GM18517 (cell line): ENCODE measurements at regions not wholly inside any gene's neighbourhood (a gene's known extent, or its start where the extent isn't known, plus 50 kb on each side); places are given as distances from the start of the nearest gene placed in this dataset.

Source experiments
- ATAC-seq: cut with Tn5 transposase; IDR thresholded peaks from one replicate; pipeline ENCODE4 v1.9.1; 2021; ENCODE audit warnings: mild to moderate bottlenecking, moderate library complexity; ENCODE audit not compliant: unreplicated experiment

- ATAC-seq, result no peak
These were observed 150.7 kb upstream of the SFRP2 start for GRCh38 chr4:153939570-153939969.

DNA sequence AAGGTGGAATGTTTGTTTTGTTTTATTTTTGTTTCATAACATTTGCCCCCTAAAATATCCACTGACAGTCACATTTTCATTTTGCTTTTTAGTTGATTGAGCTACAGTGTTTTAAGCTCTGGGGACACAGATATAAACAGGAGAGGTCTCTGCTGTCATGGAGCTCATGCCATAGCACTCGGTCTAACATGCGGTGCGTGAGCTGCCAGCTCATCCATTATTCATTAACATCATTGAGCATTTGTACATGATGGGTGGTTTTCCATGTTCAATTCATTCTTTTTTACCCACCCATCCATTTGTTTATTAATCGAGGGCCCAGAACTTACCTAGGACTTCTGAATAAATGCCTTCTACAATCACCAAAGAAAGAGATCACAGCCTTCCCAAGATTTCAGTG lies 150.1 kb upstream of the SFRP2 start:
- ATAC-seq, result no peak

DNA sequence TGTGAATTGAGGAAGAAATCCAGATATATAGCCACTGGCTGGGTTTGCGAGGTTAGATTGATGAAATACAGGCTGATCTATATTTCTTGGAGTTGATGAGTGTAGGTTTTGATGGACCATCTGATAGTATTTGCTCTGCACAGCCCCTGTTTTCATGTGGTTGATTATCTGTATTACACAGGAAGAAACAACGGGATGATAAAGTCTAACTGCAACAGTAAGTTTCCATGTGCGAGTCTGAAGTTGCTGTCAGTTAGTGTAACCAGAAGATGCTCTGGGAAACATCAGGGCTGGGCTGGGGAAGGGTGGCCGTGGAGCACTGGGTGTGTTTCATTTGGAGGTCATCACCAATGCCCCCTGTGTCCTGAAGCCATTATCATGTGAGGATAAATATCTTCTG lies 148.4 kb upstream of the SFRP2 start:
- no peak for ATAC-seq

- no peak for ATAC-seq
These were observed 147.2 kb upstream of the SFRP2 start for GRCh38 chr4:153936121-153936520.

DNA sequence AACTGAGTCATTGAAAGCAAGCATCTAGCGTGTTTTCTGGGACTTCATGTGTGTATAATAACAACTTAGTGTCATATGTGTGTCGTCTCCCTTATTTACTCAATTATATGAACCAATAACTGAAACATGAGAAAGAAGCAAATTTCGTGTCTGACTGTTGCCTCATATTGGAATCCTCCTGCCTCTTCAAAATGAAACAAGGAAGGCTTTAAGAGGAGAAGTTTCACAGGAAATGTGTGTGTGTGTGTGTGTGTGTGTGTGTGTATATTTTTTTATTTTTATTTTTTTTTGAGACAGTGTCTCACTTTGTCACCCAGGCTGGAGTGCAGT lies 145.8 kb upstream of the SFRP2 start:
- ATAC-seq, result no peak

DNA sequence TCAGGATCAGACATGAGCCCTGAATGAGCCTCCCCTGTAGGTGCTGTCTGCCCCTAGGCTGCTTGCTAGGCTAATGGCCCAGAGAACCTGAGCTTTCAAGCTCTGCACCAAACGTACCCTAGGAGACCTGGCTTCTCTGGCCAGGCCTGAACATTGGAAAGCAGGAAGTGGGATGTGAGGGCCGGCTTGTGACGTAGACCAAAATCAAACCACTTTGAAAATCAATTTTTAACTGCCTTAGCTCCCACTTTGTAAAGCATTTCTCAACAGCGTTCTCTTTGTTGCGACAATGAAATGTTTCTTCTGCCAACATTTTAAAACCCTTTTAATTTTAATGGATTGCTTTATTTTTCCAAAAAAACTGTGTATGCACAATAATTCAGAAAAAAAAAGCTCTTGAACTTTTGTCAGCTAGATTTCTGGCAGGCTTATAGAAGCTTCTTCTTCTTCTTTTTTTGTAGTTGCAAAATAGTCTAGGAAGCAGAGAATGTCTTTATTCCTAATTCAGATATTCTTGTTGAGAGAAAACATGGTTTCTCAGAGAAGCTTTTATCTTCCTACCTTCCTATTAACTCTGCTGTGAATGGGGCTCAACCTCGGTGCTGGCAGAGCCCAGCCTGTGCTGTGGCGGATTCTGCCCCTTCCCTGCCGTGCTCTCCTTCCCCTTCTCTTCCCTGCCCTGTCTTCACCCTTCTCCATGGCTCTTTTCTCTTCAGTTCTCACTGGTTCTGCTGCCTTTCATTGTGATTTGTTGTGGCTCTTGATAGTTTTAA lies 145.2 kb upstream of the SFRP2 start:
- no peak for ATAC-seq

- no peak for ATAC-seq
These were observed 142.9 kb upstream of the SFRP2 start for GRCh38 chr4:153931804-153932203.

- ATAC-seq, result no peak
These were observed 140.8 kb upstream of the SFRP2 start for GRCh38 chr4:153929675-153930074.

GRCh38 chr4:153927451-153927850 lies 138.6 kb upstream of the SFRP2 start:
- ATAC-seq, result no peak

GRCh38 chr4:153922148-153922547 lies 133.3 kb upstream of the SFRP2 start:
- no peak for ATAC-seq

- ATAC-seq, result no peak
These were observed 130.8 kb upstream of the SFRP2 start for GRCh38 chr4:153919667-153920066.

- ATAC-seq, result peak; percentile 96
These were observed 127.4 kb upstream of the SFRP2 start for GRCh38 chr4:153916273-153916755.

DNA sequence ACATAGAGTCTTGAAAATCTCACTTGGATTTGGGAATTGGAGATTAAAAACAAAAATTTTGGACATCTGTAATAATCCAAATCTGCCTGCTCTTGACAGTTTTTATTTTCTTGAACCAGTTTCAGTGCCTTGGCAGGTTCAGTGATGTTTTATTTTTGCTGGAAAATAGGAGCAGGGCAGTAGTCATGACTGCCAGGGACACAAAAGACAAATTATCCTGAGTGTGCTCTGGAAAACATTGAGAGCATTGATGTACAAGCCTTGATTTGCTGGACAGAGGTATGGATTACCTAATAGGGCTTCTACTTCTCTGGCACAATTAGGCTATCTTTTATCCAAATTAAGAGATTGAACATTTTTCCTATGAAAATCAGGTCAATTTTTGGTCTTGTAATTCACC lies 123.4 kb upstream of the SFRP2 start:
- no peak for ATAC-seq

- no peak for ATAC-seq
These were observed 120.8 kb upstream of the SFRP2 start for GRCh38 chr4:153909672-153910071.

DNA sequence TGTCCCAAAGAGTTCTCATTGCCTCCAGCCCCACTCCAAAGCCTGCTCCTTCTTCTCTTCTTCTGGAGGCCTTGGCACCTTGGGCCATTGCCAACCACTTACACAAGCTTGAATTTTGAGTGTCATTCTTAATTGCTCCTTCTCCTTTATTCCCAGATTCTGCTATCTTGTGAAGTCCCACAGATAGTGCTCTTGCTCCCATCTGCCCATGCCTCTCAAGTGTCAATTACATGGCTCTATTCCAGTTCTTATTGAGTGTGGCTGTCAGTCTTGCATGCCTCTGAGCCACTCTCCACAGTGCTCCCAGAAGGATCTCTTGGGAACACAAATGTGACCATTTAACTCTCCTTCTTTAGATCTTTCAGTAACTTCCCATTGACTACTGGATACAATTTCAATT lies 117.3 kb upstream of the SFRP2 start:
- ATAC-seq, result no peak

DNA sequence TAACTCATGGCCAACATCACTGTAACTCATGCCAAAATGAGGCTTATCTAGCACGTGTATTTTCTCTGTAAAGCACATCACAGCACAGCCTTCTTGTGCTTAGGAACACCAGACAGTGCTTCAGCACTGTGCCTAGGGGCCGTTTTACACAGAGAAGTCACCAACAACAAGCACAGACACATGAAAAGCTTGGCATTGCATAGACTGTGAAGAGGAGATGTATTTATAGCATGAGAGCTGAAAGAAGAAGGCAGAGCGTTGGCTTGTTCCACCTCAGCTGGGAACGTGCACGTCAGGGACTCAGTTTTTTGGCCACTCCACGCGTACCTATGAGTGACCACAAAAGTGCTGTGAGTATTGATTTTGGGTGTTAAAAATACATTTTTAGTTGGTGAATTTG lies 116.3 kb upstream of the SFRP2 start:
- no peak for ATAC-seq

GRCh38 chr4:153904011-153904410 lies 115.1 kb upstream of the SFRP2 start:
- ATAC-seq, result no peak

GRCh38 chr4:153901220-153901619 lies 112.3 kb upstream of the SFRP2 start:
- no peak for ATAC-seq

DNA sequence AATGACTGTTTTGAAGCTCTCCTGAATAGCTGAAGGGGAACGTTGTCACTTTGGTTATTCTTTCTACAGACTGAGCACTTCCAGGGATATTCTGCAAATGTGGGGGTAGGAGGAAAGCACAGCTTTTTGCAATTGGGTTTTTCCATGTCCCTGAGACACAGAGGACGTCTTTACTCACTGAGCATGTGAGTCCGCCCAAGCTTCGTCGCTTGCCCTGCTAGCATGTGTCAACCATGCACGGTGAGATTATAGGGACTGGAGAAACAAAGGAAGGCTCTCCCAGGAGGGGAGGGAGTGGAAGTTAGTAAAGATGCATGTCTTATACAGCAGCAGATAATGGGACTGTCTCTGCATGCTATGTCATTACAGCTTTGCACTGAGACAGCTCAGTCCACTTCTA lies 111.5 kb upstream of the SFRP2 start:
- ATAC-seq, result no peak

GRCh38 chr4:153890761-153891160 lies 101.9 kb upstream of the SFRP2 start:
- ATAC-seq, result no peak

DNA sequence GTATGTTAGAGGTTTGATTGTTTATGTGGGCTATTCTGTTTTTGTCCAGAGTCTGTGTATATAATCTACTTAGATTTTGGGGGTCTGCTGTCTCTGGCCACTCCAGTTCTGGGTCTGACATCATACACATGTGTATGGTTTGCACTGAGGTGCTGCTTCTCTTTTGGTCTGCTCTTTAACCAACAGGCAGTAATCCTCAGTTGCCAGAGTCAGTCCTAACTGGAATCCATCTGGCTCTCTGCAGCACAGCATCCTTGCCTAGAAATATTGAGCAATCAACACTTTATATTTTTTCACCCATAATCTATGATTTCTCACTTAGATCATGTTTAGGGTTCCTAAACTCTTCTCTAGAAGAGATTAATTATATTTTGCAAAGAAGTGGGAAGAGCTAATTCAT lies 98.3 kb upstream of the SFRP2 start:
- no peak for ATAC-seq

DNA sequence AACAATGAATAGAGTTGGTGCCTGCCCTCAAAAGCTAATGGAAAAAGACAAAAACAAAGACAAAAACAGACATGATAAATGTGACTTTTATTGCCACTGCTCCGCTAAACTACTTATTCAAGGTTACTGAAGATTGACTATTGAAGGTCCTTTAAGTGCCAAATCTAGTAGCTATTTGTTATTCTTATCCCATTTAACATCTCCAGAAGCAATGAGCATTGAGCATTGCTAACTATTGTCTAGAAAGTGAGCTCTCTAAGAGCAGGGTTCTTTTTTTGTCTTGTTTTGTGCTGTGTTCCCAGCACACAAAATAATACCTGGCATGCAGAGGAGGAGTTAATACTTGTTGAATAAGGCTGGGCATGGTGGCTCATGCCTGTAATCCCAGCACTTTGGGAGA lies 95.4 kb upstream of the SFRP2 start:
- ATAC-seq, result no peak

DNA sequence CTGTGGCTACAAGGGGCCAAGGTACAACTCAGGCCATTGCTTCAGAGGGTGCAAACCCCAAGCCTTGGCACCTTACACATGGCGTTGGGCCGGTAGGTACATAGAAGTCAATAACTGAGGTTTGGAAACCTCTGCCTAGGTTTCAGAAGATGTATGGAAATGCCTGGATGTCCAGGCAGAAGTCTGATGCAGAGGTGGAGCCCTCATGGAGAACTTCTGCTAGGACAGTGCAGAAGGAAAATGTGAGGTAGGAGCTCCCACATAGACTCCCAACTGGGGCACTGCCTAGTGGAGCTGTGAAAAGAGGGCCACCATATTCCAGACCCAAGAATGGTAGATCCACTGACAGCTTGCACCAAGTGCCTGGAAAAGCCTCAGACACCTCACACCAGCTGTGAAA lies 92.1 kb upstream of the SFRP2 start:
- no peak for ATAC-seq
